Stomach (tissue), 8 donors: ENCODE measurements at regions not wholly inside any gene's neighbourhood (a gene's known extent, or its start where the extent isn't known, plus 50 kb on each side); places are given as distances from the start of the nearest gene placed in this dataset.

Source experiments
- DNase-seq, 2 donors: peaks; one replicate each; pipeline versions ENCODE4 v3.0.0 to v3.0.0-alpha.2; 2013 to 2019
- H3K27ac ChIP-seq, 5 donors: fragments of 200-600 bp in 4 of 5; sonication (generic) in 4 of 5; one replicate each; pipeline ENCODE4 v1.5.1; 2013 to 2019; ENCODE audit warnings: mild to moderate bottlenecking in 1 of 5, moderate library complexity in 1 of 5
- H3K27me3 ChIP-seq, 3 donors: fragments of 200-600 bp; sonication (generic); one replicate each; pipeline ENCODE4 v1.5.1; 2017 to 2019; ENCODE audit warnings: mixed run types in 1 of 3
- H3K36me3 ChIP-seq, 4 donors: fragments of 200-600 bp; sonication (generic); 1 replicate in 3 of 4; 2 replicates in 1 of 4; pipeline ENCODE4 v1.5.1; 2016 to 2019
- H3K4me1 ChIP-seq, 4 donors: fragments of 200-600 bp; sonication (generic); one replicate each; pipeline ENCODE4 v1.5.1; 2016 to 2019
- H3K4me3 ChIP-seq, 4 donors: fragments of 200-600 bp; sonication (generic) in 3 of 4; one replicate each; pipeline ENCODE4 v1.5.1; 2016 to 2019; ENCODE audit warnings: mild to moderate bottlenecking in 1 of 4
- H3K9me3 ChIP-seq, 4 donors: fragments of 200-600 bp; sonication (generic); one replicate each; pipeline ENCODE4 v1.5.1; 2016 to 2019
- CTCF ChIP-seq, 7 experiments: fragments of 450-650 bp in 4 of 7; fragments of 200-600 bp in 3 of 7; sonication (generic) in 3 of 7; IDR thresholded peaks; one replicate each; pipeline ENCODE4 v1.5.1; 2016 to 2019; ENCODE audit warnings: antibody characterized with exemption in 7 of 7, control low read depth in 2 of 7, mild to moderate bottlenecking in 1 of 7
- EP300 ChIP-seq: sonication (generic); formaldehyde crosslinking; IDR thresholded peaks from one replicate; pipeline ENCODE4 v1.6.1; 2017; ENCODE audit warnings: antibody characterized with exemption
- POLR2A ChIP-seq, 4 donors: fragments of 450-650 bp; IDR thresholded peaks; one replicate each; pipeline ENCODE4 v1.6.1; 2016; ENCODE audit warnings: antibody characterized with exemption in 4 of 4, control low read depth in 2 of 4, mild to moderate bottlenecking in 1 of 4, moderate library complexity in 1 of 4
- POLR2AphosphoS5 ChIP-seq, 3 donors: sonication (generic); formaldehyde crosslinking; IDR thresholded peaks; one replicate each; pipeline ENCODE4 v1.6.1; 2016; ENCODE audit warnings: antibody characterized with exemption in 3 of 3
- WGBS, 5 donors: extraction: QIAGEN DNeasy Blood & Tissue Kit in 3 of 5; methylation state at CpG; one replicate each; pipeline versions ENCODE4 v1.1.5 to v1.1.7; 2013 to 2018; 5-methylcytosine and 5-hydroxymethylcytosine counted together
- intact Hi-C: fragments of 100-400 bp; cut with DNase I; formaldehyde crosslinking; loops from one replicate; pipeline ENCODE4 v1.15.1; 2023; ENCODE audit warnings: low total_unique reads
- donor health status: healthy with polysubstance abuse.
- donor health status: Bipolar disorder and iron deficiency.
- donor health status: healthy.

- H3K36me3 ChIP-seq: no peaks in the 10 kb centered on the region
- no peaks in the 10 kb centered on the region for H3K4me1 ChIP-seq
- no peak for DNase-seq
- intact Hi-C loops: no loop called here
- no peak overlapping the region for H3K4me3 ChIP-seq
- H3K9me3 ChIP-seq: no peaks in the 10 kb centered on the region
- 94 to 97% (median 95%) methylated on average over 1 of the region's 1 CpG for WGBS, 5 donors
- H3K27ac ChIP-seq: no peak overlapping the region
- no peaks in the 10 kb centered on the region for H3K27me3 ChIP-seq
- no peak for TF ChIP-seq POLR2AphosphoS5 (IDR thresholded peaks at IDR 0.05)
- no peak for TF ChIP-seq EP300
- no peak for TF ChIP-seq CTCF (IDR thresholded peaks at IDR 0.05)
- no peak for TF ChIP-seq POLR2A (IDR thresholded peaks at IDR 0.05)
Measured at GRCh38 chr3:164209363-164209762, 868.9 kb downstream of the SI start.

- Histone ChIP-seq H3K27ac (no peak overlapping the region), H3K36me3 (no peaks in the 10 kb centered on the region), H3K9me3 (no peaks in the 10 kb centered on the region), H3K27me3 (no peaks in the 10 kb centered on the region), H3K4me1 (no peaks in the 10 kb centered on the region), H3K4me3 (no peak overlapping the region)
- intact Hi-C loops: no loop called here
- 39 to 70% (median 53%) methylated on average over 2 of the region's 2 CpGs for WGBS, 5 donors
- no peak for DNase-seq
- no peak for TF ChIP-seq POLR2AphosphoS5 (IDR thresholded peaks at IDR 0.05)
- TF ChIP-seq EP300: no peak
Measured at GRCh38 chr3:164208821-164209220, 869.5 kb downstream of the SI start.

GRCh38 chr3:164208048-164208447 is 870.2 kb downstream of the SI start:
- intact Hi-C loops: no loop called here
- no peaks in the 10 kb centered on the region for H3K4me1 ChIP-seq
- no peak overlapping the region for H3K27ac ChIP-seq
- no peak for DNase-seq
- H3K9me3 ChIP-seq: no peaks in the 10 kb centered on the region
- TF ChIP-seq EP300 (no peak), POLR2A (IDR thresholded peaks at IDR 0.05) (no peak), POLR2AphosphoS5 (IDR thresholded peaks at IDR 0.05) (no peak), CTCF (IDR thresholded peaks at IDR 0.05) (no peak)
- 77 to 90% (median 85%) methylated on average over 2 of the region's 2 CpGs for WGBS, 5 donors
- no peaks in the 10 kb centered on the region for H3K27me3 ChIP-seq
- no peak overlapping the region for H3K4me3 ChIP-seq
- H3K36me3 ChIP-seq: no peaks in the 10 kb centered on the region

GRCh38 chr3:164200053-164200823 is 878.1 kb downstream of the SI start:
- H3K36me3 ChIP-seq: no peaks in the 10 kb centered on the region
- no peaks in the 10 kb centered on the region for H3K4me1 ChIP-seq
- H3K4me3 ChIP-seq: no peak overlapping the region
- TF ChIP-seq POLR2A (IDR thresholded peaks at IDR 0.05): no peak
- no peak for TF ChIP-seq CTCF (IDR thresholded peaks at IDR 0.05)
- TF ChIP-seq EP300: no peak
- TF ChIP-seq POLR2AphosphoS5 (IDR thresholded peaks at IDR 0.05): no peak
- DNase-seq: no peak
- H3K9me3 ChIP-seq: no peaks in the 10 kb centered on the region
- WGBS, 5 donors: 10 to 43% (median 26%) methylated on average over 1 of the region's 1 CpG
- intact Hi-C loops: no loop called here
- H3K27me3 ChIP-seq: no peaks in the 10 kb centered on the region
- no peak overlapping the region for H3K27ac ChIP-seq

- no peaks in the 10 kb centered on the region for H3K27me3 ChIP-seq
- intact Hi-C loops: no loop called here
- no peak for DNase-seq
- no peak for TF ChIP-seq POLR2A (IDR thresholded peaks at IDR 0.05)
- no peak for TF ChIP-seq POLR2AphosphoS5 (IDR thresholded peaks at IDR 0.05)
- no peak for TF ChIP-seq EP300
- no peak for TF ChIP-seq CTCF (IDR thresholded peaks at IDR 0.05)
- H3K9me3 ChIP-seq: no peaks in the 10 kb centered on the region
- H3K4me3 ChIP-seq: no peak overlapping the region
- H3K27ac ChIP-seq: no peak overlapping the region
- no peaks in the 10 kb centered on the region for H3K4me1 ChIP-seq
- H3K36me3 ChIP-seq: no peaks in the 10 kb centered on the region
- WGBS, 5 donors: 95 to 98% (median 96%) methylated on average over 2 of the region's 2 CpGs
Measured at GRCh38 chr3:164196477-164196876, 881.8 kb downstream of the SI start.
